ENCODE measurements at regions not wholly inside any gene's neighbourhood (a gene's known extent, or its start where the extent isn't known, plus 50 kb on each side); places are given as distances from the start of the nearest gene placed in this dataset.
A peak's percentile ranks its signal among the peaks of the same experiment; 100 is the strongest.

DNA sequence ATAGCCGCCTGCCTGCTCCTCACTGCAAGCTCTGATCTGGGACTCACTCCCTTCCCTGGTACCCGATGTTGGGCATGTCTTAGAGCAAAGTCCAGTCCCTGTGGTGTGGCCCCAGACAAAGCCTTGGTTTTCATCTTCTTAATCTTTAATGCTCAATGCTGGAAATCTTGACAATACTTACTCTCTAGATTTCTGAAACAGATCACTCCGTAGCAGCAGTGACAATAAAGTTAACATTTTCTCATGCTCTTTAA, 260.2 kb upstream of the IRX2 start (continued):
- TF ChIP-seq, protein P1, sequence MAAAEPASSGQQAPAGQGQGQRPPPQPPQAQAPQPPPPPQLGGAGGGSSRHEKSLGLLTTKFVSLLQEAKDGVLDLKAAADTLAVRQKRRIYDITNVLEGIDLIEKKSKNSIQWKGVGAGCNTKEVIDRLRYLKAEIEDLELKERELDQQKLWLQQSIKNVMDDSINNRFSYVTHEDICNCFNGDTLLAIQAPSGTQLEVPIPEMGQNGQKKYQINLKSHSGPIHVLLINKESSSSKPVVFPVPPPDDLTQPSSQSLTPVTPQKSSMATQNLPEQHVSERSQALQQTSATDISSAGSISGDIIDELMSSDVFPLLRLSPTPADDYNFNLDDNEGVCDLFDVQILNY (CRISPR knock-in tag; IDR thresholded peaks at IDR 0.05), result no peak
- TF ChIP-seq ZNF384 (IDR thresholded peaks at IDR 0.05; ENCODE audit: low read depth, low read length) (no peak), TAL1 (IDR thresholded peaks at IDR 0.05) (no peak), FOXM1 (IDR thresholded peaks at IDR 0.05; ENCODE audit: low read depth) (no peak), FOXM1 (CRISPR knock-in tag; IDR thresholded peaks at IDR 0.05; ENCODE audit: low read depth) (no peak), MBD2 (IDR thresholded peaks at IDR 0.05; ENCODE audit: borderline replicate concordance, low read depth) (no peak), KAT8 (IDR thresholded peaks at IDR 0.05; ENCODE audit: low read depth) (no peak), FOXA1 (IDR thresholded peaks at IDR 0.05; ENCODE audit: borderline replicate concordance) (no peak), ZKSCAN3 (CRISPR knock-in tag; IDR thresholded peaks at IDR 0.05) (no peak)

DNA sequence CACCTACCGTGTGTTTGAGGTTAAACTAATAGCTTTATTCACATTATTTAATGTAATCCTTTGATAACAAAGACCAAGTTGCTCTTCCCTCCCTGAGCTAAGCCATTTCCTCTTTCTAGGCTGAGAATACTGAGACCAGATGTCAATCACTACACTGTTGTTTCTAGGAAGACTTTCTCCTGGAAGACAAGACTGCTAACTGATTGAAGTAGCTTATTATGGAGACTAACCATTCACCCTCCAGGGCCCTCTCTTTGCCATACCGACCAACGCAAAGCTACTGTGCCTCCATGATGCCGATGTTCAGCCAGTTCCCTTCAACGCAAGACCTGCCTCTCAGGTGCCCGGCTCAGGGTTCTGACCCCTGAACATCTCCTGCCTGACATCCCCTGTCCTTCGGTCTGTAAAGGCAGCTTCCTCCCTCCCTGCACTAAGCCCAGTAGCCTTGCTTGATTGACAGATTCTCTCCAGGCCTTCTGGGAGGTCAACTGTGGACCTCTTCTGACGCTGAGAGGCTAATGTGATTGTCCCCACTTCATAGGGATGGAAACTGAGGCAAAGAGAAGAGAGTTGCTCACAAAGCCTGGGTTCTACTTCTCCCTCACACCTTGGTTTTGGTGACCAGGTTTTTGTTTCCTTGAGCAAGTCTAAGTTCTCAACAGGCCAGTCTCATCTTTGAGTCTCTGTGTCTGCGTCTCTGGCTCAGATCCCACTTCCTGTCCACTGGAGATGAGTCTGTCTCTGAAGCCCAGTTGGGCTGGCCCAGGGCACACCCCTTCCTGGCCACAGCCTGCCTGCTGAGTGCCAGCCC, 259.7 kb upstream of the IRX2 start:
- Histone ChIP-seq H3K4me3 (no peak overlapping the region), H3K4me2 (ENCODE audit: insufficient read depth, low read length) (no peak overlapping the region), H4K20me1 (replicated peaks; ENCODE audit: control insufficient read depth, insufficient read depth, low read length) (no peaks in the 10 kb centered on the region; the same call in 1 of the 2 replicates), H3K79me2 (ENCODE audit: control insufficient read depth, insufficient read depth, low read length) (no peaks in the 10 kb centered on the region), H3K9me1 (ENCODE audit: control insufficient read depth, insufficient read depth, low read length) (no peaks in the 10 kb centered on the region), H3K4me1 (replicated peaks in 1 of 2; ENCODE audit: control insufficient read depth in 2 of 2, insufficient read depth in 2 of 2, low read length in 2 of 2) (no peaks in the 10 kb centered on the region), H3K27me3 (ENCODE audit: control insufficient read depth in 2 of 2, insufficient read depth in 2 of 2, low read length in 2 of 2) (no peaks in the 10 kb centered on the region), H3K27ac (ENCODE audit: extremely low read depth, low read depth, low read length) (no peak overlapping the region), H3K9ac (ENCODE audit: insufficient read depth in 1 of 2, low read depth in 2 of 2, low read length in 2 of 2) (no peak overlapping the region), H2AFZ (ENCODE audit: low read depth, low read length) (no peak overlapping the region), H3K9me3 (replicated peaks; ENCODE audit: control insufficient read depth, insufficient read depth, low read depth, low read length) (no peaks in the 10 kb centered on the region), H3K36me3 (ENCODE audit: control insufficient read depth, insufficient read depth, low read length) (no peaks in the 10 kb centered on the region)
- DNase-seq (ENCODE audit: extremely low read depth in 1 of 4, low spot score in 3 of 4) (no peak), FAIRE-seq (no peak), ATAC-seq (no peak)
- POLR2A ChIA-PET, result no interaction called here
- in situ Hi-C loops (cut with MboI) (no loop called here), intact Hi-C loops (cut with micrococcal nuclease) (no loop called here)
- BruUV-seq (replicated peaks), result no TSS peak
- TF ChIP-seq POLR3G (IDR thresholded peaks at IDR 0.05; ENCODE audit: extremely low read depth, insufficient read length, insufficient replicate concordance), result no peak
- no peak for TF ChIP-seq NFYB (IDR thresholded peaks at IDR 0.05; ENCODE audit: extremely low read depth, insufficient read length)
- TF ChIP-seq, protein P2, sequence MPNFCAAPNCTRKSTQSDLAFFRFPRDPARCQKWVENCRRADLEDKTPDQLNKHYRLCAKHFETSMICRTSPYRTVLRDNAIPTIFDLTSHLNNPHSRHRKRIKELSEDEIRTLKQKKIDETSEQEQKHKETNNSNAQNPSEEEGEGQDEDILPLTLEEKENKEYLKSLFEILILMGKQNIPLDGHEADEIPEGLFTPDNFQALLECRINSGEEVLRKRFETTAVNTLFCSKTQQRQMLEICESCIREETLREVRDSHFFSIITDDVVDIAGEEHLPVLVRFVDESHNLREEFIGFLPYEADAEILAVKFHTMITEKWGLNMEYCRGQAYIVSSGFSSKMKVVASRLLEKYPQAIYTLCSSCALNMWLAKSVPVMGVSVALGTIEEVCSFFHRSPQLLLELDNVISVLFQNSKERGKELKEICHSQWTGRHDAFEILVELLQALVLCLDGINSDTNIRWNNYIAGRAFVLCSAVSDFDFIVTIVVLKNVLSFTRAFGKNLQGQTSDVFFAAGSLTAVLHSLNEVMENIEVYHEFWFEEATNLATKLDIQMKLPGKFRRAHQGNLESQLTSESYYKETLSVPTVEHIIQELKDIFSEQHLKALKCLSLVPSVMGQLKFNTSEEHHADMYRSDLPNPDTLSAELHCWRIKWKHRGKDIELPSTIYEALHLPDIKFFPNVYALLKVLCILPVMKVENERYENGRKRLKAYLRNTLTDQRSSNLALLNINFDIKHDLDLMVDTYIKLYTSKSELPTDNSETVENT (CRISPR knock-in tag; IDR thresholded peaks at IDR 0.05), result no peak
- no peak for TF ChIP-seq ZNF175 (CRISPR knock-in tag; IDR thresholded peaks at IDR 0.05; ENCODE audit: low read depth)
- TF ChIP-seq, protein P3, sequence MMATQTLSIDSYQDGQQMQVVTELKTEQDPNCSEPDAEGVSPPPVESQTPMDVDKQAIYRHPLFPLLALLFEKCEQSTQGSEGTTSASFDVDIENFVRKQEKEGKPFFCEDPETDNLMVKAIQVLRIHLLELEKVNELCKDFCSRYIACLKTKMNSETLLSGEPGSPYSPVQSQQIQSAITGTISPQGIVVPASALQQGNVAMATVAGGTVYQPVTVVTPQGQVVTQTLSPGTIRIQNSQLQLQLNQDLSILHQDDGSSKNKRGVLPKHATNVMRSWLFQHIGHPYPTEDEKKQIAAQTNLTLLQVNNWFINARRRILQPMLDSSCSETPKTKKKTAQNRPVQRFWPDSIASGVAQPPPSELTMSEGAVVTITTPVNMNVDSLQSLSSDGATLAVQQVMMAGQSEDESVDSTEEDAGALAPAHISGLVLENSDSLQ (IDR thresholded peaks at IDR 0.05), result peak; percentile 54; the same call in 1 of the 2 replicates
- no peak for TF ChIP-seq NELFE (IDR thresholded peaks at IDR 0.05; ENCODE audit: insufficient read depth, insufficient read length)
- CTCF ChIA-PET (ENCODE audit: low intra/inter-chr PET ratio), result no interaction called here
- WGBS (ENCODE audit: insufficient coverage, low coverage, missing lambda C conversion rate), result 4% methylated on average over 9 of the region's 9 CpGs
